B cell (primary cell): ENCODE measurements at regions not wholly inside any gene's neighbourhood (a gene's known extent, or its start where the extent isn't known, plus 50 kb on each side); places are given as distances from the start of the nearest gene placed in this dataset.

Source experiments
- ATAC-seq: fragments of 200-7000 bp; cut with Tn5 transposase; one replicate; pipeline ENCODE4 v1.10.0; 2021; ENCODE audit warnings: low read depth, mild to moderate bottlenecking, moderate number of reproducible peaks, moderate library complexity
- CTCF ChIA-PET: fragments of 350-600 bp; sonication (Branson Sonifier 250); formaldehyde crosslinking; loops from one replicate; lab custom pipeline; 2021; ENCODE audit warnings: antibody characterized with exemption, inconsistent platforms; lab: Charles Lee
- POLR2A ChIA-PET: fragments of 350-600 bp; sonication (Branson Sonifier 250); formaldehyde crosslinking; loops from one replicate; lab custom pipeline; 2021; ENCODE audit warnings: antibody characterized with exemption; lab: Charles Lee
- DNase-seq: peaks from one replicate; pipeline ENCODE4 v3.0.0; 2013
- H2AFZ ChIP-seq: 2 replicates; pipeline ENCODE4 v1.6.1; 2012; ENCODE audit warnings: mild to moderate bottlenecking, low read depth, low read length; ENCODE audit not compliant: insufficient read depth, poor library complexity, severe bottlenecking
- H3K27ac ChIP-seq, 2 donors: 1 replicate in 1 of 2; 2 replicates in 1 of 2; pipeline ENCODE4 v1.5.1; 2012 to 2013; ENCODE audit warnings: low read length in 2 of 2, mild to moderate bottlenecking in 2 of 2, moderate library complexity in 1 of 2
- H3K27me3 ChIP-seq, 4 experiments: fragments of 200-600 bp in 1 of 4; sonication (generic) in 1 of 4; replicated peaks in 1 of 4; 1 replicate in 2 of 4; 2 replicates in 2 of 4; pipeline versions ENCODE4 v1.6.1 to v1.7.0; 2013 to 2016; ENCODE audit warnings: low read length in 3 of 4, mild to moderate bottlenecking in 2 of 4, mixed read lengths in 1 of 4, moderate library complexity in 1 of 4; ENCODE audit not compliant: insufficient read depth in 4 of 4, control insufficient read depth in 3 of 4; ENCODE audit errors: control extremely low read depth in 1 of 4
- H3K36me3 ChIP-seq, 2 experiments: replicated peaks in 1 of 2; 1 replicate in 1 of 2; 2 replicates in 1 of 2; pipeline versions ENCODE4 v1.6.1 to v1.7.1; 2013; ENCODE audit warnings: low read length in 1 of 2; ENCODE audit not compliant: insufficient read depth in 2 of 2, control insufficient read depth in 1 of 2; ENCODE audit errors: control extremely low read depth in 1 of 2, extremely low read depth in 1 of 2
- H3K4me1 ChIP-seq, 2 donors: fragments of 200-600 bp in 1 of 2; sonication (generic) in 1 of 2; 1 replicate in 1 of 2; 2 replicates in 1 of 2; pipeline versions ENCODE4 v1.5.1 to v1.6.1; 2013 to 2017; ENCODE audit warnings: low read length in 2 of 2; ENCODE audit not compliant: control insufficient read depth in 2 of 2, insufficient read depth in 2 of 2
- H3K4me2 ChIP-seq: replicated peaks from 2 replicates; pipeline ENCODE3; 2012; ENCODE audit warnings: mild to moderate bottlenecking, low read depth, low read length; ENCODE audit not compliant: poor library complexity, severe bottlenecking
- H3K4me3 ChIP-seq, 5 experiments: fragments of 200-600 bp in 1 of 5; sonication (generic) in 1 of 5; 1 replicate in 3 of 5; 2 replicates in 2 of 5; pipeline versions ENCODE4 v1.5.1 to v1.7.0; 2011 to 2016; ENCODE audit warnings: low read length in 4 of 5, mild to moderate bottlenecking in 4 of 5, low read depth in 2 of 5, control low read depth in 1 of 5, moderate library complexity in 1 of 5; ENCODE audit not compliant: insufficient read depth in 1 of 5; ENCODE audit errors: control extremely low read depth in 1 of 5, extremely low read depth in 1 of 5
- H3K79me2 ChIP-seq: fragments of 200-600 bp; sonication (generic); one replicate; pipeline ENCODE4 v1.6.0; 2016; ENCODE audit warnings: low read length; ENCODE audit not compliant: control insufficient read depth, insufficient read depth
- H3K9ac ChIP-seq: fragments of 200-600 bp; sonication (generic); 2 replicates; pipeline ENCODE4 v1.6.1; 2017; ENCODE audit warnings: mild to moderate bottlenecking, low read length, moderate library complexity
- H3K9me3 ChIP-seq, 3 donors: one replicate each; pipeline versions ENCODE4 v1.6.1 to v1.7.1; 2013; ENCODE audit warnings: low read length in 2 of 3; ENCODE audit not compliant: control insufficient read depth in 2 of 3, insufficient read depth in 1 of 3; ENCODE audit errors: control extremely low read depth in 1 of 3
- H4K20me1 ChIP-seq: 2 replicates; pipeline ENCODE4 v1.6.0; 2012; ENCODE audit warnings: mild to moderate bottlenecking, low read length; ENCODE audit not compliant: insufficient read depth, control insufficient read depth, poor library complexity, severe bottlenecking
- H3K27ac Mint-ChIP-seq: one replicate; pipeline ENCODE4 v1.8.0; 2021; ENCODE audit warnings: mixed read lengths
- H3K27me3 Mint-ChIP-seq: one replicate; pipeline ENCODE4 v1.8.0; 2021; ENCODE audit warnings: mixed read lengths
- H3K4me1 Mint-ChIP-seq: one replicate; pipeline ENCODE4 v1.8.0; 2021; ENCODE audit warnings: mixed read lengths
- H3K4me3 Mint-ChIP-seq: one replicate; pipeline ENCODE4 v1.8.0; 2021; ENCODE audit warnings: mixed read lengths
- H3K9me3 Mint-ChIP-seq: one replicate; pipeline ENCODE4 v1.8.0; 2022; ENCODE audit warnings: mixed read lengths; ENCODE audit not compliant: insufficient read depth
- EZH2 ChIP-seq: IDR thresholded peaks from 2 replicates; pipeline ENCODE4 v1.6.1; 2012; ENCODE audit warnings: borderline replicate concordance, low read depth, mild to moderate bottlenecking, moderate library complexity, low read length; ENCODE audit not compliant: insufficient read depth, poor library complexity, severe bottlenecking
- WGBS: methylation state at CpG from one replicate; pipeline ENCODE4 v1.1.5; 2013; ENCODE audit warnings: missing lambda C conversion rate; ENCODE audit not compliant: insufficient coverage; 5-methylcytosine and 5-hydroxymethylcytosine counted together
- intact Hi-C: fragments of 100-400 bp; cut with micrococcal nuclease; formaldehyde crosslinking; loops from one replicate; pipeline ENCODE4 v1.10.0; 2022
- TF ChIP-seq, protein P1 (sequence below): fragments of 200-600 bp; IDR thresholded peaks from one replicate; pipeline ENCODE4 v1.8.0; 2022; ENCODE audit warnings: antibody characterized with exemption, mild to moderate bottlenecking

GRCh38 chr4:178453057-178453456 lies 1010.8 kb upstream of the AGA start:
- Histone ChIP-seq H3K4me2 (no peak overlapping the region), H3K27me3 (no peaks in the 10 kb centered on the region), H4K20me1 (no peaks in the 10 kb centered on the region), H3K9ac (no peak overlapping the region), H3K36me3 (no peaks in the 10 kb centered on the region), H2AFZ (no peak overlapping the region), H3K79me2 (no peaks in the 10 kb centered on the region), H3K4me3 (no peak overlapping the region), H3K9me3 (peaks cover 0 to 11% (median 0%) of the 10 kb centered on the region in 3 donors), H3K4me1 (no peaks in the 10 kb centered on the region), H3K27ac (no peak overlapping the region)
- Mint-ChIP-seq H3K27me3 (no peaks in the 10 kb centered on the region), H3K9me3 (peaks cover 2% of the 10 kb centered on the region), H3K4me1 (no peaks in the 10 kb centered on the region), H3K4me3 (no peak overlapping the region), H3K27ac (no peak overlapping the region)
- no CpG with 5 or more reads among the region's 4 CpGs for WGBS
- TF ChIP-seq, protein P1, sequence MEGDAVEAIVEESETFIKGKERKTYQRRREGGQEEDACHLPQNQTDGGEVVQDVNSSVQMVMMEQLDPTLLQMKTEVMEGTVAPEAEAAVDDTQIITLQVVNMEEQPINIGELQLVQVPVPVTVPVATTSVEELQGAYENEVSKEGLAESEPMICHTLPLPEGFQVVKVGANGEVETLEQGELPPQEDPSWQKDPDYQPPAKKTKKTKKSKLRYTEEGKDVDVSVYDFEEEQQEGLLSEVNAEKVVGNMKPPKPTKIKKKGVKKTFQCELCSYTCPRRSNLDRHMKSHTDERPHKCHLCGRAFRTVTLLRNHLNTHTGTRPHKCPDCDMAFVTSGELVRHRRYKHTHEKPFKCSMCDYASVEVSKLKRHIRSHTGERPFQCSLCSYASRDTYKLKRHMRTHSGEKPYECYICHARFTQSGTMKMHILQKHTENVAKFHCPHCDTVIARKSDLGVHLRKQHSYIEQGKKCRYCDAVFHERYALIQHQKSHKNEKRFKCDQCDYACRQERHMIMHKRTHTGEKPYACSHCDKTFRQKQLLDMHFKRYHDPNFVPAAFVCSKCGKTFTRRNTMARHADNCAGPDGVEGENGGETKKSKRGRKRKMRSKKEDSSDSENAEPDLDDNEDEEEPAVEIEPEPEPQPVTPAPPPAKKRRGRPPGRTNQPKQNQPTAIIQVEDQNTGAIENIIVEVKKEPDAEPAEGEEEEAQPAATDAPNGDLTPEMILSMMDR = no peak
- TF ChIP-seq EZH2 = no peak
- intact Hi-C loops = no loop called here
- ChIA-PET CTCF (no interaction called here), POLR2A (no interaction called here)
- no peak for ATAC-seq
- no peak for DNase-seq

- H3K27me3 ChIP-seq = no peaks in the 10 kb centered on the region
- no peak overlapping the region for H3K4me3 ChIP-seq
- DNase-seq = no peak
- Mint-ChIP-seq H3K27ac (no peak overlapping the region), H3K9me3 (no peaks in the 10 kb centered on the region), H3K27me3 (no peaks in the 10 kb centered on the region), H3K4me1 (no peaks in the 10 kb centered on the region), H3K4me3 (no peak overlapping the region)
- no peak for ATAC-seq
- H3K27ac ChIP-seq = no peak overlapping the region
- H4K20me1 ChIP-seq = no peaks in the 10 kb centered on the region
- TF ChIP-seq EZH2 = no peak
- POLR2A ChIA-PET = no interaction called here
- CTCF ChIA-PET = no interaction called here
- H3K9me3 ChIP-seq = peaks cover 0 to 4% (median 0%) of the 10 kb centered on the region in 3 donors
- H3K79me2 ChIP-seq = no peaks in the 10 kb centered on the region
- no peak overlapping the region for H3K9ac ChIP-seq
- intact Hi-C loops = no loop called here
- H3K4me2 ChIP-seq = no peak overlapping the region
- H3K36me3 ChIP-seq = no peaks in the 10 kb centered on the region
- no peak overlapping the region for H2AFZ ChIP-seq
- no peaks in the 10 kb centered on the region for H3K4me1 ChIP-seq
Measured at GRCh38 chr4:178457286-178457685, 1015.0 kb upstream of the AGA start.
